Cardiac muscle cell (in vitro differentiated cells and primary cell): ENCODE measurements at regions not wholly inside any gene's neighbourhood (a gene's known extent, or its start where the extent isn't known, plus 50 kb on each side); places are given as distances from the start of the nearest gene placed in this dataset.

ENCODE experiments used
- DNase-seq, 2 donors: peaks; one replicate each; pipeline versions ENCODE4 v3.0.0 to v3.0.0-alpha.2; 2010 to 2017; ENCODE audit warnings: low read depth in 1 of 2, low spot score in 1 of 2
- H3K27ac ChIP-seq: fragments of 200-600 bp; sonication (generic); 2 replicates; pipeline ENCODE4 v1.5.1; 2016
- H3K27me3 ChIP-seq: fragments of 200-600 bp; sonication (generic); 2 replicates; pipeline ENCODE4 v1.6.0; 2016; ENCODE audit warnings: control low read depth
- H3K36me3 ChIP-seq: fragments of 200-600 bp; sonication (generic); 2 replicates; pipeline ENCODE4 v1.5.1; 2016; ENCODE audit warnings: control low read depth
- H3K4me1 ChIP-seq: fragments of 200-600 bp; sonication (generic); 2 replicates; pipeline ENCODE4 v1.8.1; 2017; ENCODE audit warnings: low read depth, mild to moderate bottlenecking, mixed run types
- H3K4me3 ChIP-seq: fragments of 200-600 bp; sonication (generic); 2 replicates; pipeline ENCODE4 v1.5.1; 2016; ENCODE audit warnings: mild to moderate bottlenecking
- H3K9me3 ChIP-seq: fragments of 200-600 bp; sonication (generic); 2 replicates; pipeline ENCODE4 v1.5.1; 2017; ENCODE audit warnings: low read depth, mild to moderate bottlenecking, control low read depth
- TF ChIP-seq, protein P1 (sequence below): IDR thresholded peaks from 2 replicates; pipeline ENCODE4 v1.5.1; 2012; ENCODE audit warnings: low read depth, mild to moderate bottlenecking, low read length

- peak in 1 of 2 donors; percentile 7 for DNase-seq
- Histone ChIP-seq H3K27me3 (no peaks in the 10 kb centered on the region), H3K4me1 (no peaks in the 10 kb centered on the region), H3K4me3 (no peak overlapping the region), H3K9me3 (no peaks in the 10 kb centered on the region), H3K27ac (no peak overlapping the region), H3K36me3 (no peaks in the 10 kb centered on the region)
- TF ChIP-seq, protein P1, sequence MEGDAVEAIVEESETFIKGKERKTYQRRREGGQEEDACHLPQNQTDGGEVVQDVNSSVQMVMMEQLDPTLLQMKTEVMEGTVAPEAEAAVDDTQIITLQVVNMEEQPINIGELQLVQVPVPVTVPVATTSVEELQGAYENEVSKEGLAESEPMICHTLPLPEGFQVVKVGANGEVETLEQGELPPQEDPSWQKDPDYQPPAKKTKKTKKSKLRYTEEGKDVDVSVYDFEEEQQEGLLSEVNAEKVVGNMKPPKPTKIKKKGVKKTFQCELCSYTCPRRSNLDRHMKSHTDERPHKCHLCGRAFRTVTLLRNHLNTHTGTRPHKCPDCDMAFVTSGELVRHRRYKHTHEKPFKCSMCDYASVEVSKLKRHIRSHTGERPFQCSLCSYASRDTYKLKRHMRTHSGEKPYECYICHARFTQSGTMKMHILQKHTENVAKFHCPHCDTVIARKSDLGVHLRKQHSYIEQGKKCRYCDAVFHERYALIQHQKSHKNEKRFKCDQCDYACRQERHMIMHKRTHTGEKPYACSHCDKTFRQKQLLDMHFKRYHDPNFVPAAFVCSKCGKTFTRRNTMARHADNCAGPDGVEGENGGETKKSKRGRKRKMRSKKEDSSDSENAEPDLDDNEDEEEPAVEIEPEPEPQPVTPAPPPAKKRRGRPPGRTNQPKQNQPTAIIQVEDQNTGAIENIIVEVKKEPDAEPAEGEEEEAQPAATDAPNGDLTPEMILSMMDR, result no peak
These were observed 120.7 kb upstream of the PLXNA4 start for GRCh38 chr7:132697003-132697402.

DNA sequence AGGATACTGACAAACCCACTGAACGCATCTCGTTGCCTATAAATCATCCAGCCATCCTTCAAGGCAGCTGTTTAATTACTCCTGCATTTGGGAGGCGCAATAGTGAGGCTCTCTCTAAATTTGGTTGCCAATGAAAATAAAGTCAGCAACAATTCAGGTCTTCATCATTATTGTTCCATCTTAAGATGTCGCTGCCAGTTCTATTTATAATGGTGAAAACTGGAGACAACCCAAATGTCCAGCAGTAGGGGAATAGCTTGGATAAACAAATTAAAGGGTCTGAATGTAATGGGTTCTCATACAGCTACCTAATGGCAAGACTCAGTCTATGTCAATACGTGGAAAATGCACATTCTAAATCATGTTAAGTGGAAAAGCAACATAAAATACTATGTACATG lies 120.1 kb upstream of the PLXNA4 start:
- Histone ChIP-seq H3K4me3 (no peak overlapping the region), H3K36me3 (no peaks in the 10 kb centered on the region), H3K4me1 (no peaks in the 10 kb centered on the region), H3K9me3 (no peaks in the 10 kb centered on the region), H3K27ac (no peak overlapping the region), H3K27me3 (no peaks in the 10 kb centered on the region)
- no peak for DNase-seq
- TF ChIP-seq, protein P1, result no peak

- H3K27ac ChIP-seq, result no peak overlapping the region
- no peaks in the 10 kb centered on the region for H3K27me3 ChIP-seq
- DNase-seq, result no peak
- H3K36me3 ChIP-seq, result no peaks in the 10 kb centered on the region
- no peak overlapping the region for H3K4me3 ChIP-seq
- TF ChIP-seq, protein P1, result no peak
- H3K9me3 ChIP-seq, result no peaks in the 10 kb centered on the region
- no peaks in the 10 kb centered on the region for H3K4me1 ChIP-seq
These were observed 114.9 kb upstream of the PLXNA4 start for GRCh38 chr7:132691201-132691600.

DNA sequence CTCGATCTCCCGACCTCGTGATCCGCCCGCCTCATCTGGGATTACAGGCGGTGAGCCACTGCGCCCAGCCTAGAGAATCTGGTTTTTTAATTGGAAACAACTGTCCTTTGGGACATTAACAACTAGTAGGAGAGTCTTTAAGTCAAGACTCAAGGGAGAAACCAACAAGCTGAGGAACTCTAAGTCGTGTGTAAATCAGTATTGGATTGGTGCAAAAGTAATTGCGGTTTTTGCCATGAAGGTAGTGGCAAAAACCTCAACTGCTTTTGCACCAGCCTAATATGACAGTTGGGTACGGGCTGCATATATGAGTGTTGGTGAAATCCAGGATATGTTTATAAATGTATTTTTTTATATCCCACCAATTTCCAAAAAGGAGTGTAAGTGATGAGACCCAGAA lies 113.9 kb upstream of the PLXNA4 start:
- no peak for DNase-seq
- Histone ChIP-seq H3K36me3 (no peaks in the 10 kb centered on the region), H3K27me3 (no peaks in the 10 kb centered on the region), H3K4me3 (no peak overlapping the region), H3K4me1 (no peaks in the 10 kb centered on the region), H3K9me3 (no peaks in the 10 kb centered on the region), H3K27ac (no peak overlapping the region)
- TF ChIP-seq, protein P1, result no peak

- Histone ChIP-seq H3K9me3 (no peaks in the 10 kb centered on the region), H3K4me3 (no peak overlapping the region), H3K27ac (no peak overlapping the region), H3K4me1 (no peaks in the 10 kb centered on the region), H3K27me3 (no peaks in the 10 kb centered on the region), H3K36me3 (no peaks in the 10 kb centered on the region)
- no peak for DNase-seq
- TF ChIP-seq, protein P1, result no peak
These were observed 111.7 kb upstream of the PLXNA4 start for GRCh38 chr7:132687981-132688383.

DNA sequence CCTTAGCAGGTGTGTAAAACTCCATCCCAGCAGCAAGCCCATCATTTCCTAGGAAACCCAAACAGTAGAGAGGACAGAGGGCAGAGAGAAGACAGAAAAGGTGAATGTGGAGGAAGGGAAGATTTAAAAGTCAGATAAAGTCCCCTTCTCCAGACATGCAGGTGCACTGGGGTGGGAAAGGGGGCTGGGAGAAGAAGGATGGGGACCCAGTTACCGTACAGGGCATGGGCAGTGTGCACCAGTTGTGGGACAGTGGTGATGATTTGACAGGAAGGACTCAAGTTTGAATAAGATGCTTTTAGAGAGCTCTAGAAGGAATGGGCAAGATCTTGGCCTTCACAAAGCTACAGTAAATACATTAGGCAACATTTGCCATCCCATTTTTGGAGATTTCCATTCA lies 110.7 kb upstream of the PLXNA4 start:
- no peaks in the 10 kb centered on the region for H3K27me3 ChIP-seq
- no peaks in the 10 kb centered on the region for H3K9me3 ChIP-seq
- no peaks in the 10 kb centered on the region for H3K4me1 ChIP-seq
- no peak overlapping the region for H3K27ac ChIP-seq
- no peaks in the 10 kb centered on the region for H3K36me3 ChIP-seq
- no peak for DNase-seq
- no peak overlapping the region for H3K4me3 ChIP-seq
- TF ChIP-seq, protein P1, result no peak
